ENCODE measurements at regions not wholly inside any gene's neighbourhood (a gene's known extent, or its start where the extent isn't known, plus 50 kb on each side); places are given as distances from the start of the nearest gene placed in this dataset.
A peak's percentile ranks its signal among the peaks of the same experiment; 100 is the strongest.

GRCh38 chr10:128624656-128625530 is 498.7 kb upstream of the MKI67 start:
- H3K4me1 Mint-ChIP-seq: peaks cover 15% of the 10 kb centered on the region
- no peak for TF ChIP-seq CTCF (IDR thresholded peaks at IDR 0.05; ENCODE audit: unreplicated experiment in 3 of 3)
- H3K4me3 Mint-ChIP-seq: no peak overlapping the region
- no peaks in the 10 kb centered on the region for H3K9me3 Mint-ChIP-seq
- H3K36me3 Mint-ChIP-seq (ENCODE audit: low read depth): no peaks in the 10 kb centered on the region
- peaks cover 19% of the 10 kb centered on the region for H3K27me3 Mint-ChIP-seq (ENCODE audit: low read depth)
- H3K27ac Mint-ChIP-seq: peak overlapping the region; percentile 42 to 68 (median 44)

GRCh38 chr10:128625926-128626325 is 499.7 kb upstream of the MKI67 start:
- H3K36me3 Mint-ChIP-seq (ENCODE audit: low read depth): no peaks in the 10 kb centered on the region
- no peak for TF ChIP-seq CTCF (IDR thresholded peaks at IDR 0.05; ENCODE audit: unreplicated experiment in 3 of 3)
- no peak overlapping the region for H3K27ac Mint-ChIP-seq
- no peak overlapping the region for H3K4me3 Mint-ChIP-seq
- no peaks in the 10 kb centered on the region for H3K9me3 Mint-ChIP-seq
- H3K4me1 Mint-ChIP-seq: peaks cover 19% of the 10 kb centered on the region
- H3K27me3 Mint-ChIP-seq (ENCODE audit: low read depth): peaks cover 13% of the 10 kb centered on the region

GRCh38 chr10:128626397-128627000 is 500.3 kb upstream of the MKI67 start:
- Mint-ChIP-seq H3K36me3 (ENCODE audit: low read depth) (no peaks in the 10 kb centered on the region), H3K9me3 (no peaks in the 10 kb centered on the region), H3K4me1 (peaks cover 23% of the 10 kb centered on the region), H3K27me3 (ENCODE audit: low read depth) (peaks cover 10% of the 10 kb centered on the region), H3K4me3 (no peak overlapping the region), H3K27ac (peak overlapping the region in 2 of 3 experiments; percentile 47 to 50)
- no peak for TF ChIP-seq CTCF (IDR thresholded peaks at IDR 0.05; ENCODE audit: unreplicated experiment in 3 of 3)

- Mint-ChIP-seq H3K4me1 (peaks cover 26% of the 10 kb centered on the region), H3K36me3 (ENCODE audit: low read depth) (no peaks in the 10 kb centered on the region), H3K27me3 (ENCODE audit: low read depth) (peaks cover 16% of the 10 kb centered on the region), H3K9me3 (no peaks in the 10 kb centered on the region), H3K4me3 (no peak overlapping the region), H3K27ac (no peak overlapping the region)
- TF ChIP-seq CTCF (IDR thresholded peaks at IDR 0.05; ENCODE audit: unreplicated experiment in 3 of 3): no peak
These were observed 501.6 kb upstream of the MKI67 start for GRCh38 chr10:128627811-128628210.

- Mint-ChIP-seq H3K27ac (no peak overlapping the region), H3K4me3 (no peak overlapping the region), H3K36me3 (ENCODE audit: low read depth) (no peaks in the 10 kb centered on the region), H3K4me1 (peaks cover 24% of the 10 kb centered on the region), H3K27me3 (ENCODE audit: low read depth) (peaks cover 16% of the 10 kb centered on the region), H3K9me3 (no peaks in the 10 kb centered on the region)
- TF ChIP-seq CTCF (IDR thresholded peaks at IDR 0.05; ENCODE audit: unreplicated experiment in 3 of 3): no peak
These were observed 502.0 kb upstream of the MKI67 start for GRCh38 chr10:128628252-128628651.
